ENCODE measurements at regions not wholly inside any gene's neighbourhood (a gene's known extent, or its start where the extent isn't known, plus 50 kb on each side); places are given as distances from the start of the nearest gene placed in this dataset.

DNA sequence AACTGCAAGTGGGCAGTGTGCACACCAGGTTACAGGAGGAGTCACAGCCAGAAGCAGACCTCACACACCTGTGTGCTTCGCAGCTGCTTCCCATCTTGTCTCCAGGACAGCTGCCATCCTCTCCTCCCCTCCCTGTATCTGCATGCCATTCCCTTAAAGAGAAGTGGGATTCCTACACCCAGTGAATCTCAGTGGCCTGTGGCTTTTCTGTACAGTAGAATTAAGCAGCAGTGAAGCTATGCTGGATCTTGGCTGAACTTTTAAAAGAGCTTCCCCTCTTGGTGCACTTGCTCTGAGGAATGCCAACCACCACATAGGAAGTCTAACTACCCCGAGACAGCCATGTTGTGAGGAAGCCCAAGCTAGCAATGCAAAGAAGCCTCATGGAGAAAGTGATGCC, 236.5 kb upstream of the ZMIZ1 start:
- TF ChIP-seq, protein P1, sequence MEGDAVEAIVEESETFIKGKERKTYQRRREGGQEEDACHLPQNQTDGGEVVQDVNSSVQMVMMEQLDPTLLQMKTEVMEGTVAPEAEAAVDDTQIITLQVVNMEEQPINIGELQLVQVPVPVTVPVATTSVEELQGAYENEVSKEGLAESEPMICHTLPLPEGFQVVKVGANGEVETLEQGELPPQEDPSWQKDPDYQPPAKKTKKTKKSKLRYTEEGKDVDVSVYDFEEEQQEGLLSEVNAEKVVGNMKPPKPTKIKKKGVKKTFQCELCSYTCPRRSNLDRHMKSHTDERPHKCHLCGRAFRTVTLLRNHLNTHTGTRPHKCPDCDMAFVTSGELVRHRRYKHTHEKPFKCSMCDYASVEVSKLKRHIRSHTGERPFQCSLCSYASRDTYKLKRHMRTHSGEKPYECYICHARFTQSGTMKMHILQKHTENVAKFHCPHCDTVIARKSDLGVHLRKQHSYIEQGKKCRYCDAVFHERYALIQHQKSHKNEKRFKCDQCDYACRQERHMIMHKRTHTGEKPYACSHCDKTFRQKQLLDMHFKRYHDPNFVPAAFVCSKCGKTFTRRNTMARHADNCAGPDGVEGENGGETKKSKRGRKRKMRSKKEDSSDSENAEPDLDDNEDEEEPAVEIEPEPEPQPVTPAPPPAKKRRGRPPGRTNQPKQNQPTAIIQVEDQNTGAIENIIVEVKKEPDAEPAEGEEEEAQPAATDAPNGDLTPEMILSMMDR (IDR thresholded peaks at IDR 0.05; ENCODE audit: low read depth, low read length, missing control alignments), result no peak
- H3K4me3 ChIP-seq (replicated peaks; ENCODE audit: low read depth, low read length), result no peak overlapping the region
- no peak for DNase-seq (ENCODE audit: extremely low read depth, low read depth)

DNA sequence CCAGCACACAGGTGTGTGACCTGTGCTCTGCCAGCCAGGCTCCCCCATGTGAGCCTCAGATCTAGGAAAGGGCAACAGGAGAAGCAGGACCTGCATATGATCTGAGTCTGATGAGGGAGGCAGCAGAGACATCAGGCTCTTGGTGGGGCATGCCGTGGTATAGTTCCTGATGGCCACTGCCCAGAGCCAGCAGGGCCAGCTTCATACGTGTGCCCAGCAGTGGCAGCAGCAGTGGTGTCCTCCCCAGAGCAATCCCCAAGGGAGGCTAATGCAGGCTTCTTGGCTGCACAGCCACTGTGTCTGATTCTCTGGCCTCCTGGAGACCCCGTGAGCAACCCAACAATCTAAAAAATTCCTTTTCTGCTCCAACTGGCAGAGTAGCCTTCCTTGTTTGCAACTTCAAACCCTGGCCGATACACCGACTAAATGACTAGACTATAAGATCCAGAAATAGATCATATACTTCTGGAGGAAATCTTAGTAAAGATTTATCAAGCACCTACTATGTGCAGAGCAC, 230.6 kb upstream of the ZMIZ1 start:
- H3K4me3 ChIP-seq (replicated peaks; ENCODE audit: low read depth, low read length), result no peak overlapping the region
- DNase-seq (ENCODE audit: extremely low read depth, low read depth), result no peak
- TF ChIP-seq, protein P1 (IDR thresholded peaks at IDR 0.05; ENCODE audit: low read depth, low read length, missing control alignments), result no peak

DNA sequence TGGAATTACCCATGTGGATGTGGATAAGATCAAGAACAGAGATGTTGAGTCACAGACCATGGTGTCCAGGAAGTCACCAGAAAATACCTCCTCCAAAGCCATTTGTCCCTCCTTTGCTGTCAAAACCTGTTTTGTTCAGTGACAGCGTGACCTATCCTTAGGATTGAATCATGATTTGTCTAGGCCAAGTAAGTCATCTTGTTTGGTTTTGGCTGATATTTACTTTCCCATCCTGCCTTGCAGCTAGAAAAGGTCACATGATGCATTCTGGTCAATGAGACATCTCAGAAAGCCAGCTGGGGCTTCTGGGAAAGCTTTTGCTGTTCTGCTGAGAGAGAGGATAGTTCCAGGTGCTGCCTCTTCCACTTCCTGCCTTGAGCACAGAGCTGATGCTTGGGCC, 225.3 kb upstream of the ZMIZ1 start:
- H3K4me3 ChIP-seq (replicated peaks; ENCODE audit: low read depth, low read length), result no peak overlapping the region
- TF ChIP-seq, protein P1 (IDR thresholded peaks at IDR 0.05; ENCODE audit: low read depth, low read length, missing control alignments), result no peak
- DNase-seq (ENCODE audit: extremely low read depth, low read depth), result no peak

DNA sequence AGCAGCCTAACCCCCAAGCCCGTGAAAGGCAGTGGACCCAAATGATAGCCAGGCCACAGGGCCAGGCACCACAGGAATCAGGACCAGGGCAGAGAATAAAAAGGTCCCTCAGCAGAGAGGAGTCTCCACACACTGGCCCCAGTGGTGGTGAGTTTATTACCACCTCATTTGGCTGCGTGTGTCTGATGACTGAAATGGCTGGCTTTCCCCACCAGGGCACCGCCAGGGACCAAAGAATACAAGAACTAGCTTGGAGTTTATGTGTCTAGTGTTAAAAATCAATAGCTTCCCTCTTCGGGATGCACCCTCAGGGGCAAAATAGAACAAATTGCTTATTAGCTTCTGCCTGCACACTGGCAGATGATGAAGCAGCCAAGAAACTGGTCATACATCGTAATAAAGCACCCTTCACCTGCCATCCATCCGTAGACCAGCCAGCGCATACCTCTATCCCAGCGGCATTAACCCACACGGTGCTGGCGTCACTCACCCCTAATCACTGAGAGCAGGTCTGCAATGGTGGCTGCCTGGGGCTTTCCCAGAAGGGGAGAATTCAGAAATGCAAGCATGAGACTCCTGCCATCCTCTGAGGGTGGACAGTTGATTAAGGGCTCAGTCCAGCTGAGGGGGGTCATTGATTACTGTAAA, 223.7 kb upstream of the ZMIZ1 start:
- no peak for DNase-seq (ENCODE audit: extremely low read depth, low read depth)
- H3K4me3 ChIP-seq (replicated peaks; ENCODE audit: low read depth, low read length), result no peak overlapping the region
- TF ChIP-seq, protein P1 (IDR thresholded peaks at IDR 0.05; ENCODE audit: low read depth, low read length, missing control alignments), result no peak

DNA sequence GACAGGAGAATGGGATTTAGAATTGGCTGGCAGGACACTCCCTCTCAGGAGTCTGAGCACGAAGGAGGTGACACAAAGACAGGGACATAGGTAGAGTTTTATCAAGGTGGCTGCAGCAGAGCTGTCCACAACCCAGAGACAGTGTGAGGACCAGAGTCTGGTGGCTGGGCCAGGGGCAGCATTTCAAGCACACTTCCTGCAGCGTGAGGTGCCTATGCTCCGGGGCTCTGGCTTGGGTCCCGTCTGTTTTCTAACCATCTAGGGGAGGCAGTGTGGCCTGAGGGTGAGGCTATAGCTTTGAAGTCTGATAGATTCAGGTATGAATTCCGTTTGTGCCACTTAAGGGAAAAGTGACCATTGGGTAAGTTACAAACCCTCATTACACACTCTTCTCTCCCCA, 222.7 kb upstream of the ZMIZ1 start:
- DNase-seq (ENCODE audit: extremely low read depth, low read depth), result no peak
- H3K4me3 ChIP-seq (replicated peaks; ENCODE audit: low read depth, low read length), result no peak overlapping the region
- TF ChIP-seq, protein P1 (IDR thresholded peaks at IDR 0.05; ENCODE audit: low read depth, low read length, missing control alignments), result no peak

DNA sequence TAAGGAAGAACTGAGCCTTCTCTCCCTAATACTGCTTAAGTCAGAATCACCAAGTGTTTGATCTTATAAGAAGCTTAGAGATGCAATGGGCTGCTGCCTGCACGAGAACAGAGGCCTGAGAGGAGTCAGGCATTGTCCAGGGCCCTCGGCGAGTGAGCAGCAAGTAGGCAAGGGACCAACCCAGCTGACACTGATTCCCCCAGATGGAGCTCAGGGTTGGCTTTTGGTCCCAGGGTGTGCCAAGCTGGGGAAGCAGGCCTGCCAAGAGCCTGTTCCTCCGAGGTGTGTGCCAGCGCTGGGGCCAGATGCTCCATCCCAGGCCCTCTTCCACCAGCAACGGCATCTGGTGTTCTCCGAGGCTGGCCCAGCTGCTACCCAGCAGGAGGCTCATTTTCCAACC, 222.0 kb upstream of the ZMIZ1 start:
- TF ChIP-seq, protein P1 (IDR thresholded peaks at IDR 0.05; ENCODE audit: low read depth, low read length, missing control alignments), result no peak
- no peak overlapping the region for H3K4me3 ChIP-seq (replicated peaks; ENCODE audit: low read depth, low read length)
- no peak for DNase-seq (ENCODE audit: extremely low read depth, low read depth)

DNA sequence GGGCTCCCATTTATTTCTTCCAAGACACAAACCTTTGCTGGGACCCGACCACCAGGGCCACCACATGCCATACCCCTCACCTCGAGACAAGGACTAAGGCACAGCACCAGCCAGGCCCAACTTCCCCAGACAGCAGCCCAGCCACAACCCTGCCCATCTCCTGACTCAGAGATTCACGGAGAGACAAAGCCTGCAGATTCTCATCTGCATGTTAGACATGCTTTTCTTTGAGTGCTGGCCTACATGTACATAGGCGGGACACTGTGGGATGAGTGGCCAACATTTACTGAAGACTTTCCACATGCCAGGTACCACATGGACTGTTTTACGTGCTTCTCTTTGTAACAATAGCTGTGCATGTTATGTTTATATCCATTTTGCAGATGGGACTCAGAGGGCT, 221.3 kb upstream of the ZMIZ1 start:
- H3K4me3 ChIP-seq (replicated peaks; ENCODE audit: low read depth, low read length), result no peak overlapping the region
- TF ChIP-seq, protein P1 (IDR thresholded peaks at IDR 0.05; ENCODE audit: low read depth, low read length, missing control alignments), result no peak
- DNase-seq (ENCODE audit: extremely low read depth, low read depth), result no peak
